ENCODE measurements at regions not wholly inside any gene's neighbourhood (a gene's known extent, or its start where the extent isn't known, plus 50 kb on each side); places are given as distances from the start of the nearest gene placed in this dataset.

DNA sequence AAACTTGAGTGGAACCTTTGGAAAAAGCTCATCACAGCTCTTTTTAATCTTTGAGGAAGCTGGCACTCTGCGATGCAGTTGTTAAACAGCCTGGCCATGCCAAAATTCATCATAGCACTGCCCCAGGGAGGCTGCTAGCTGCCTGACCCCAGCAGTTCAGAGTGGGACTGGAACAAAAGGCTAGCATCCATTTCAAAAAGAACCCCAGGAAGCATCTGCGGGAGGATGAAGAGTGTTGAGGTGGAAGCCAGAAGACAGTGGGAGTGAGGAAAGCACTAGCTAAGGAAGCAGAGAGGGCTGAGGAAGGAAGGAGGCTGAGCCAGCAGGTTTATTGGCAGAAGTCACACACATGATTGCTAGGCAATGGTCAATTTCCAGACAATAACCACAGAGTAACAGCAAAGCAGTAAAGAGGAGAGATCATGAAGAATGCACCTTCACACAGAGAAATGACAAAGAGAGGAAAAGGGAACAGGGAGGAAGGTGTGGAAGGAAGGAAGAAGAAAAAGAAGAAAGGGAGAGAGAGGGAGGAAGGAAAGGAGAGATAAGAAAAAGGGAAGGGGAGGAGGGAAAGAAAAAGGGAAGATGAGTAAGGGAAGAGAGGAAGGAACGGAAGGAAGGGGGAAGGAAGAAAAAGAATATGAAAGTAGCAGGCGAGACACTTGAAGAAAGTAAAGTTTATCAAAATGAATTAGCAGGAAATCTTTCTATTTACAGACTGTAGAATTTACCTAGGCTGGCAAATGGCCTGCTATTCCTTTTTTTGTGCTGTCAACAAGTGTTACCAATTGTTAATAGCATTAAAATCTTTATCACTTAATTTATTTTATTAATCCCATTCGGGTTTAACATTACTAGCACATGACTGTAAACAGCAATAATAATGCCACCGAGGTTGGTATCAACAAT, 270.0 kb upstream of the PSMD7 start:
- Histone ChIP-seq H4K5ac (ENCODE audit: insufficient read length, low read depth, low read length) (no peak overlapping the region), H3K9me3 (ENCODE audit: insufficient read depth in 2 of 2, low read depth in 1 of 2, low read length in 1 of 2) (no peaks in the 10 kb centered on the region), H3K79me2 (ENCODE audit: control insufficient read depth in 1 of 2, insufficient read depth in 2 of 2, low read length in 2 of 2) (no peaks in the 10 kb centered on the region), H3K4me2 (ENCODE audit: insufficient read depth in 1 of 2, low read depth in 2 of 2, low read length in 2 of 2) (peak overlapping the region; percentile 44 to 73), H2BK12ac (ENCODE audit: low read depth, low read length) (peak overlapping the region; percentile 5; the same call in 1 of the 2 replicates), H3K9ac (replicated peaks in 1 of 4; ENCODE audit: extremely low read depth in 1 of 4, low read depth in 3 of 4, low read length in 3 of 4) (no peak overlapping the region), H3K4me3 (ENCODE audit: extremely low read depth in 1 of 4, insufficient read depth in 2 of 4, low read depth in 3 of 4, low read length in 4 of 4) (peak overlapping the region in 1 of 4 experiments; percentile 16; a peak in 2 of 8 replicates), H3K79me1 (ENCODE audit: low read depth, low read length) (no peaks in the 10 kb centered on the region), H2BK5ac (ENCODE audit: low read depth, low read length) (no peak overlapping the region), H4K20me1 (replicated peaks in 1 of 2; ENCODE audit: control insufficient read depth in 1 of 2, insufficient read depth in 2 of 2, low read length in 2 of 2) (no peaks in the 10 kb centered on the region), H3K56ac (replicated peaks; ENCODE audit: insufficient read length, low read depth, low read length) (no peak overlapping the region), H3K4me1 (replicated peaks in 1 of 4; ENCODE audit: control insufficient read depth in 3 of 4, insufficient read depth in 4 of 4, low read length in 3 of 4) (peaks cover 18 to 35% (median 28%) of the 10 kb centered on the region in 4 experiments), H3K23me2 (ENCODE audit: low read depth, low read length) (no peaks in the 10 kb centered on the region), H3K36me3 (ENCODE audit: control insufficient read depth in 2 of 4, insufficient read depth in 4 of 4, low read length in 3 of 4) (no peaks in the 10 kb centered on the region), H3K14ac (ENCODE audit: insufficient read length) (no peak overlapping the region), H4K8ac (ENCODE audit: extremely low read depth, insufficient read depth, low read length) (no peak overlapping the region), H2AK5ac (ENCODE audit: low read depth, low read length) (no peak overlapping the region), H2AFZ (ENCODE audit: low read length) (no peak overlapping the region), H3K27me3 (replicated peaks in 1 of 4; ENCODE audit: control insufficient read depth in 3 of 4, extremely low read depth in 1 of 4, insufficient read depth in 3 of 4, low read length in 3 of 4) (no peaks in the 10 kb centered on the region), H3K27ac (ENCODE audit: low read depth, low read length) (no peak overlapping the region), H3K4ac (replicated peaks; ENCODE audit: insufficient read length, low read depth, low read length) (no peak overlapping the region), H3K18ac (ENCODE audit: extremely low read depth, low read length) (no peak overlapping the region), H2BK15ac (ENCODE audit: low read length) (no peak overlapping the region), H3K23ac (ENCODE audit: insufficient read length) (no peak overlapping the region), H2BK20ac (ENCODE audit: low read length) (no peak overlapping the region), H4K91ac (replicated peaks; ENCODE audit: insufficient read length, low read length) (no peak overlapping the region), H2BK120ac (replicated peaks; ENCODE audit: low read depth, low read length) (no peak overlapping the region)
- DNase-seq (ENCODE audit: low read depth in 1 of 2, low spot score in 2 of 2) (no peak), FAIRE-seq (peak; percentile 91)
- POLR2A ChIA-PET (ENCODE audit: partially characterized antibody) = no interaction called here
- WGBS, 2 experiments (ENCODE audit: extremely low coverage in 1 of 2, insufficient coverage in 1 of 2, insufficient read length in 1 of 2, insufficient replicate concordance in 2 of 2, low coverage in 1 of 2, low lambda C conversion rate in 2 of 2, missing lambda C conversion rate in 1 of 2) = 46 to 78% methylated on average over 1 to 6 of the region's 6 CpGs
- CTCF ChIA-PET (ENCODE audit: partially characterized antibody) = interaction anchor here (1.0 to 2.2 kb wide), 3 partner anchors 8 to 68 kb away, joined by 3 to 6 read pairs (median 4); no protein-coding TSS in a partner anchor
- peak; percentile 64 for TF ChIP-seq CTBP2 (IDR thresholded peaks at IDR 0.05; ENCODE audit: borderline replicate concordance, insufficient read depth, insufficient read length, low read length)
- TF ChIP-seq POLR2AphosphoS5 (IDR thresholded peaks at IDR 0.05; ENCODE audit: low read depth, low read length) = no peak
- no peak for TF ChIP-seq EP300 (IDR thresholded peaks at IDR 0.05; ENCODE audit: borderline replicate concordance in 1 of 2, low read depth in 2 of 2, low read length in 2 of 2)
- TF ChIP-seq BCL11A (IDR thresholded peaks at IDR 0.05; ENCODE audit: low read depth in 2 of 2, low read length in 2 of 2) = no peak
- TF ChIP-seq ZNF274 (IDR thresholded peaks at IDR 0.05; ENCODE audit: borderline replicate concordance, extremely low read depth, low read length) = no peak
- no peak for TF ChIP-seq FOSL1 (IDR thresholded peaks at IDR 0.05; ENCODE audit: insufficient read depth, low read depth, low read length)
- TF ChIP-seq BACH1 (IDR thresholded peaks at IDR 0.05; ENCODE audit: low read length) = no peak
- TF ChIP-seq TEAD4 (IDR thresholded peaks at IDR 0.05; ENCODE audit: low read depth, low read length) = no peak
- TF ChIP-seq CREB1 (IDR thresholded peaks at IDR 0.05) = no peak
- no peak for TF ChIP-seq MAX (IDR thresholded peaks at IDR 0.05)
- no peak for TF ChIP-seq SUZ12 (IDR thresholded peaks at IDR 0.05; ENCODE audit: low read length)
- no peak for TF ChIP-seq RXRA (IDR thresholded peaks at IDR 0.05; ENCODE audit: insufficient read depth, low read depth, low read length)
- TF ChIP-seq TBP (IDR thresholded peaks at IDR 0.05; ENCODE audit: low read depth, low read length) = no peak

All from H1 (cell line).